BE2C (cell line): ENCODE measurements at regions not wholly inside any gene's neighbourhood (a gene's known extent, or its start where the extent isn't known, plus 50 kb on each side); places are given as distances from the start of the nearest gene placed in this dataset.

Experiments used
- DNase-seq: peaks from one replicate; pipeline ENCODE4 v3.0.0-alpha.2; 2020
- H3K27me3 ChIP-seq: fragments of 250-450 bp; sonication (Bioruptor Pico); 2 replicates; pipeline ENCODE4 v1.5.1; 2020; ENCODE audit warnings: mild to moderate bottlenecking
- H3K36me3 ChIP-seq: fragments of 250-450 bp; sonication (Bioruptor Pico); 2 replicates; pipeline ENCODE4 v1.5.1; 2020; ENCODE audit warnings: mild to moderate bottlenecking
- H3K4me1 ChIP-seq: fragments of 250-450 bp; sonication (Bioruptor Pico); 2 replicates; pipeline ENCODE4 v1.5.1; 2020
- H3K4me3 ChIP-seq: 2 replicates; pipeline ENCODE4 v1.5.1; 2011; ENCODE audit warnings: low read depth, low read length
- H3K9me3 ChIP-seq: fragments of 250-450 bp; sonication (Bioruptor Pico); 2 replicates; pipeline ENCODE4 v1.5.1; 2020
- TF ChIP-seq, protein P1 (sequence below): IDR thresholded peaks from 2 replicates; pipeline ENCODE4 v1.5.1; 2012; ENCODE audit warnings: mild to moderate bottlenecking, low read depth, low read length

DNA sequence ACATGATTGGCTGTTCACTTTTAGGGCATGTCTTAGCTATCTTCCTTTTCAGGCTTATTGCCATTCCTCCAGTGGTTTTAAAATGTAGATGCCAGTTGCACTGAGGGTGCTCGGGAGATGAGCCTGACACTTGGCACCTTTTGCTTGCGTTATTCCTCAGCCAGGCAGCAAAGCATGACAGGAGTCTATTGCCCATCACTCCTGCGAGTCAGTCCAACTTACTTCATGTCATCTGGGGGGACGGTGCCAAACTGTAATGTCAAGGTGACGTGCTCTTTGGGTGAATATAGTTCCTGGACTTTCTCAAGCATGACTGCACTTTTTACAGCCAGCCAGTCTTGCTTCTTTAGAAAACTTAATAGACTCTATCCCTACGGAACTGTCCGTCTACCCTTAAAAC is 406.0 kb upstream of the C2CD4B start:
- TF ChIP-seq, protein P1, sequence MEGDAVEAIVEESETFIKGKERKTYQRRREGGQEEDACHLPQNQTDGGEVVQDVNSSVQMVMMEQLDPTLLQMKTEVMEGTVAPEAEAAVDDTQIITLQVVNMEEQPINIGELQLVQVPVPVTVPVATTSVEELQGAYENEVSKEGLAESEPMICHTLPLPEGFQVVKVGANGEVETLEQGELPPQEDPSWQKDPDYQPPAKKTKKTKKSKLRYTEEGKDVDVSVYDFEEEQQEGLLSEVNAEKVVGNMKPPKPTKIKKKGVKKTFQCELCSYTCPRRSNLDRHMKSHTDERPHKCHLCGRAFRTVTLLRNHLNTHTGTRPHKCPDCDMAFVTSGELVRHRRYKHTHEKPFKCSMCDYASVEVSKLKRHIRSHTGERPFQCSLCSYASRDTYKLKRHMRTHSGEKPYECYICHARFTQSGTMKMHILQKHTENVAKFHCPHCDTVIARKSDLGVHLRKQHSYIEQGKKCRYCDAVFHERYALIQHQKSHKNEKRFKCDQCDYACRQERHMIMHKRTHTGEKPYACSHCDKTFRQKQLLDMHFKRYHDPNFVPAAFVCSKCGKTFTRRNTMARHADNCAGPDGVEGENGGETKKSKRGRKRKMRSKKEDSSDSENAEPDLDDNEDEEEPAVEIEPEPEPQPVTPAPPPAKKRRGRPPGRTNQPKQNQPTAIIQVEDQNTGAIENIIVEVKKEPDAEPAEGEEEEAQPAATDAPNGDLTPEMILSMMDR = no peak
- no peak overlapping the region for H3K4me3 ChIP-seq
- H3K36me3 ChIP-seq = no peaks in the 10 kb centered on the region
- H3K4me1 ChIP-seq = no peaks in the 10 kb centered on the region
- DNase-seq = no peak
- no peaks in the 10 kb centered on the region for H3K27me3 ChIP-seq
- no peaks in the 10 kb centered on the region for H3K9me3 ChIP-seq

GRCh38 chr15:62572797-62573196 is 407.7 kb upstream of the C2CD4B start:
- TF ChIP-seq, protein P1 = no peak
- Histone ChIP-seq H3K4me1 (no peaks in the 10 kb centered on the region), H3K36me3 (no peaks in the 10 kb centered on the region), H3K27me3 (no peaks in the 10 kb centered on the region), H3K4me3 (no peak overlapping the region), H3K9me3 (no peaks in the 10 kb centered on the region)
- DNase-seq = no peak

DNA sequence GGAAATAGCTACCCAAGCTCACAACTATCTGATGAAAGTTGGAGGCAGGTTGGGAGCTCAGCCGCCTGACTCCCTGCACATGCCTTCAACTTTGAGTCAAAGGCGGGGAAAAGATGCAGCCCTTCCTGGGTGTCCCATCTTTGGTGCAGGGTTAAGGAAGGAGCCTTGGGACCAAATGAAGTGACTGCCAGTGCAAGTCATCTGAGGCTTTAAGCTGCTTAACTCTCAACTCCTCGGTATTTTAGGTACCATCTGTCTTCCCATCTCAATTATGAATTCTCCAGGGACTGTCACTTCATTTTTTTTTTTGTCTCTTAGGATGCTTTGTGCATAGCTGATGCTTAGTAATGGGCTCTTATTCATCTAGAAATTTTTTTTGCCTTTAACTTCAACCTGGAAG is 408.8 kb upstream of the C2CD4B start:
- TF ChIP-seq, protein P1 = no peak
- DNase-seq = no peak
- H3K27me3 ChIP-seq = no peaks in the 10 kb centered on the region
- H3K9me3 ChIP-seq = no peaks in the 10 kb centered on the region
- no peaks in the 10 kb centered on the region for H3K4me1 ChIP-seq
- no peak overlapping the region for H3K4me3 ChIP-seq
- no peaks in the 10 kb centered on the region for H3K36me3 ChIP-seq

DNA sequence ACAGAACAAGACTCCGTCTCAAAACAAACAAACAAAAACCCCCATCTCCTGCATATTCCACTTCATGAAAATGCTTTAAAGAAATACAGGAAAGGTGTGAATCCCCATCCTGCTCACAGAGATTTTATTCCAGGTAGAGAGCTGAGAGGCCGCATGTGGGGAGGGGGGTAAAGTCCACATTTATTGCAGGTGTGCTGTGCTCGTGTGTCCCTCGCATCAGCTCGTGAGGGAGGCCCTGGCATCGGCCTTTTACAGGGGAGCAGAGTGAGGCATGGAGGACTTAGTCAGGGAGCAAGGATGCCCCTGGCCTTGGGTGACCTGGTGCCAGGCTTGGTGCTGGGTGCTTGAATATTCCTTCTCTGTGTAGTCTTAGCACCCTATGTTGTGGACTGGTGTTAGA is 413.5 kb upstream of the C2CD4B start:
- Histone ChIP-seq H3K9me3 (no peaks in the 10 kb centered on the region), H3K4me1 (no peaks in the 10 kb centered on the region)
- TF ChIP-seq, protein P1 = no peak

GRCh38 chr15:62578960-62579359 is 413.9 kb upstream of the C2CD4B start:
- TF ChIP-seq, protein P1 = no peak
- H3K4me1 ChIP-seq = no peaks in the 10 kb centered on the region
- no peak for DNase-seq
- no peaks in the 10 kb centered on the region for H3K9me3 ChIP-seq
- H3K4me3 ChIP-seq = no peak overlapping the region
- H3K36me3 ChIP-seq = no peaks in the 10 kb centered on the region
- H3K27me3 ChIP-seq = no peaks in the 10 kb centered on the region

More for the DNA sequence above, 413.5 kb upstream of the C2CD4B start:
- no peaks in the 10 kb centered on the region for H3K36me3 ChIP-seq
- no peaks in the 10 kb centered on the region for H3K27me3 ChIP-seq
- no peak for DNase-seq
- H3K4me3 ChIP-seq = no peak overlapping the region

DNA sequence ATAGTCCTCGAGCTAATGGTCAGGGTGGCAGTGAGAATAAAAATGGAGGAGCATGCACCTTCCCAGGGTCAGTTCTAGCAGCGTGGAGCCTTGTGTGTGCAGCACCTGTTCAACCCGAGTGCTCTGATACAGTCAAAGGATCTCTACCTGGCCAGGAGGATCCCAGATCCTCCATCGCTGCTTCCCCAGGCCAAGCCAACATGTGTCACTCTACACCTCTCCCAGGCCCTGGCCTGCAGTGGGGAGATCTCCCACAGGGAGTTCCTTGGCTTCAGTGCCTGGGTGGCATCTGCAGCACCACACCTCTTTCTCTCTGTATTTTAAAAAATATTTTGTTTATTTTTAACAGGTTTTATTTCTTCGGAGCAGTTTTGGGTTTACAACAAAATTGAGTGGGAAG is 414.8 kb upstream of the C2CD4B start:
- Histone ChIP-seq H3K9me3 (no peaks in the 10 kb centered on the region), H3K4me3 (no peak overlapping the region), H3K36me3 (no peaks in the 10 kb centered on the region), H3K4me1 (no peaks in the 10 kb centered on the region), H3K27me3 (no peaks in the 10 kb centered on the region)
- TF ChIP-seq, protein P1 = no peak
- DNase-seq = no peak
